Endothelial cell of umbilical vein (primary cell): ENCODE measurements at regions not wholly inside any gene's neighbourhood (a gene's known extent, or its start where the extent isn't known, plus 50 kb on each side); places are given as distances from the start of the nearest gene placed in this dataset.

ENCODE experiments used
- BruUV-seq: library from RNA; stranded (reverse); fragments of 400-500 nt; replicated peaks from 2 replicates; lab custom pipeline; 2021; lab: Mats Ljungman, UMichigan
- CTCF ChIA-PET: fragments of 300-600, 350-600 bp; sonication (Branson Sonifier 250); formaldehyde crosslinking; loops from one replicate; lab custom pipeline; 2021; ENCODE audit warnings: antibody characterized with exemption, inconsistent platforms; lab: Charles Lee
- POLR2A ChIA-PET: fragments of 300-600, 350-600 bp; sonication (Branson Sonifier 250); formaldehyde crosslinking; loops from one replicate; lab custom pipeline; 2021; ENCODE audit warnings: antibody characterized with exemption, inconsistent platforms; lab: Charles Lee
- DNase-seq: peaks from one replicate; pipeline ENCODE4 v3.0.0-alpha.2; 2011; ENCODE audit warnings: low read depth, low spot score
- FAIRE-seq: peaks from 2 replicates; lab custom pipeline; 2011; peaks lifted over from hg19 to GRCh38; lab: Jason Lieb, UNC
- H2AFZ ChIP-seq: 2 replicates; pipeline ENCODE4 v1.6.0; 2012; ENCODE audit warnings: low read depth, low read length, control low read depth, inconsistent platforms
- H3K27ac ChIP-seq: 2 replicates; pipeline ENCODE4 v1.5.1; 2011; ENCODE audit warnings: low read depth, mild to moderate bottlenecking, control low read depth, low read length, moderate library complexity; ENCODE audit not compliant: insufficient read depth
- H3K27me3 ChIP-seq, 2 experiments: 2 replicates each; pipeline versions ENCODE4 v1.6.0 to v1.6.1; 2011; ENCODE audit warnings: low read length in 2 of 2, mixed read lengths in 1 of 2; ENCODE audit not compliant: control insufficient read depth in 2 of 2, insufficient read depth in 2 of 2
- H3K36me3 ChIP-seq, 2 experiments: 2 replicates in 1 of 2; 3 replicates in 1 of 2; pipeline ENCODE4 v1.5.1; 2011; ENCODE audit warnings: low read length in 2 of 2, mild to moderate bottlenecking in 1 of 2, moderate library complexity in 1 of 2; ENCODE audit not compliant: control insufficient read depth in 2 of 2, insufficient read depth in 2 of 2; ENCODE audit errors: extremely low read depth in 1 of 2
- H3K4me1 ChIP-seq: 3 replicates; pipeline ENCODE4 v1.5.1; 2011; ENCODE audit warnings: mild to moderate bottlenecking, low read length; ENCODE audit not compliant: control insufficient read depth, insufficient read depth; ENCODE audit errors: extremely low read depth
- H3K4me2 ChIP-seq: 2 replicates; pipeline ENCODE4 v1.6.1; 2011; ENCODE audit warnings: low read length, control low read depth, mixed read lengths; ENCODE audit not compliant: insufficient read depth
- H3K4me3 ChIP-seq, 3 experiments: fragments of 200-600 bp in 1 of 3; sonication (generic), shearing (Covaris generic) in 1 of 3; replicated peaks in 1 of 3; 2 replicates each; pipeline ENCODE4 v1.5.1; 2011 to 2016; ENCODE audit warnings: control low read depth in 3 of 3, low read length in 3 of 3, mild to moderate bottlenecking in 2 of 3, inconsistent platforms in 1 of 3, low read depth in 1 of 3, moderate library complexity in 1 of 3; ENCODE audit not compliant: insufficient read depth in 1 of 3
- H3K79me2 ChIP-seq: 2 replicates; pipeline ENCODE4 v1.6.0; 2012; ENCODE audit warnings: low read length, inconsistent platforms; ENCODE audit not compliant: control insufficient read depth, insufficient read depth
- H3K9ac ChIP-seq: replicated peaks from 2 replicates; pipeline ENCODE3; 2011; ENCODE audit warnings: low read length, control low read depth; ENCODE audit not compliant: insufficient read depth; ENCODE audit errors: extremely low read depth
- H3K9me1 ChIP-seq: replicated peaks from 3 replicates; pipeline ENCODE4 v1.6.0; 2011; ENCODE audit warnings: mild to moderate bottlenecking, low read length; ENCODE audit not compliant: control insufficient read depth, insufficient read depth; ENCODE audit errors: extremely low read depth
- H3K9me3 ChIP-seq: replicated peaks from 2 replicates; pipeline ENCODE4 v1.5.1; 2012; ENCODE audit warnings: low read length, inconsistent platforms; ENCODE audit not compliant: control insufficient read depth, insufficient read depth
- H4K20me1 ChIP-seq: replicated peaks from 2 replicates; pipeline ENCODE3; 2011; ENCODE audit warnings: mild to moderate bottlenecking, low read length; ENCODE audit not compliant: control insufficient read depth, insufficient read depth; ENCODE audit errors: extremely low read depth
- CTCF ChIP-seq, 2 donors: IDR thresholded peaks; 1 replicate in 1 of 2; 2 replicates in 1 of 2; pipeline ENCODE4 v1.5.1; 2011; ENCODE audit warnings: low read length in 2 of 2, mild to moderate bottlenecking in 2 of 2, moderate library complexity in 2 of 2, control low read depth in 1 of 2, inconsistent platforms in 1 of 2, low read depth in 1 of 2; ENCODE audit not compliant: insufficient read depth in 1 of 2; ENCODE audit errors: extremely low read depth in 1 of 2
- EZH2 ChIP-seq: IDR thresholded peaks from 2 replicates; pipeline ENCODE4 v1.6.1; 2012; ENCODE audit warnings: borderline replicate concordance, low read depth, mild to moderate bottlenecking, moderate library complexity, low read length, inconsistent platforms; ENCODE audit not compliant: severe bottlenecking
- FOS ChIP-seq: IDR thresholded peaks from 2 replicates; pipeline ENCODE4 v1.6.1; 2011; ENCODE audit warnings: mild to moderate bottlenecking, low read length, moderate library complexity, borderline replicate concordance; ENCODE audit not compliant: insufficient read depth
- GATA2 ChIP-seq: IDR thresholded peaks from 2 replicates; pipeline ENCODE4 v1.7.0; 2011; ENCODE audit warnings: low read depth, mild to moderate bottlenecking, moderate library complexity, mixed read lengths, low read length; ENCODE audit not compliant: insufficient read length, insufficient read depth
- JUN ChIP-seq: IDR thresholded peaks from 2 replicates; pipeline ENCODE4 v1.6.1; 2011; ENCODE audit warnings: borderline replicate concordance, low read depth; ENCODE audit not compliant: insufficient read length, insufficient read depth
- MAX ChIP-seq: IDR thresholded peaks from 2 replicates; pipeline ENCODE4 v1.6.1; 2011; ENCODE audit not compliant: insufficient read depth, insufficient read length
- MYC ChIP-seq: IDR thresholded peaks from one replicate; pipeline ENCODE4 v1.6.1; 2011; ENCODE audit warnings: mild to moderate bottlenecking, low read depth, low read length
- POLR2A ChIP-seq: IDR thresholded peaks from 2 replicates; pipeline ENCODE4 v1.6.1; 2012; ENCODE audit warnings: low read depth, mild to moderate bottlenecking, control low read depth, low read length
- POLR2AphosphoS5 ChIP-seq: IDR thresholded peaks from 2 replicates; pipeline ENCODE4 v1.6.1; 2012; ENCODE audit warnings: low read depth, mild to moderate bottlenecking, control low read depth, low read length, moderate library complexity; ENCODE audit not compliant: insufficient read depth
- dilution Hi-C: fragments of 300-500 bp; cut with MboI; formaldehyde crosslinking; loops from one replicate; pipeline ENCODE4 v1.15.0; 2019; ENCODE audit warnings: low sequenced_read_pairs; ENCODE audit not compliant: extremely low pct_ligation_motif_present
- intact Hi-C: fragments of 100-400 bp; cut with micrococcal nuclease; formaldehyde crosslinking; loops from one replicate; pipeline ENCODE4 v1.10.0; 2022

- DNase-seq (no peak), FAIRE-seq (no peak)
- no peaks in the 10 kb centered on the region for H3K4me1 ChIP-seq
- intact Hi-C loops (no loop called here), dilution Hi-C loops (no loop called here)
- no peak overlapping the region for H3K4me2 ChIP-seq
- H2AFZ ChIP-seq = no peak overlapping the region
- no peak overlapping the region for H3K4me3 ChIP-seq
- no peaks in the 10 kb centered on the region for H3K27me3 ChIP-seq
- no peak overlapping the region for H3K9ac ChIP-seq
- no peaks in the 10 kb centered on the region for H3K9me3 ChIP-seq
- H3K9me1 ChIP-seq = no peaks in the 10 kb centered on the region
- CTCF ChIA-PET = no interaction called here
- TF ChIP-seq POLR2A = no peak
- TF ChIP-seq MAX = no peak
- no peak for TF ChIP-seq EZH2
- no peak for TF ChIP-seq MYC
- no peak for TF ChIP-seq CTCF (IDR thresholded peaks at IDR 0.05; ENCODE audit: extremely low read depth in 1 of 2, insufficient read depth in 1 of 2, low read depth in 1 of 2, low read length in 2 of 2)
- no peak for TF ChIP-seq GATA2
- TF ChIP-seq POLR2AphosphoS5 = no peak
- no peak for TF ChIP-seq JUN
- no peak for TF ChIP-seq FOS
- H4K20me1 ChIP-seq = no peaks in the 10 kb centered on the region
- H3K79me2 ChIP-seq = no peaks in the 10 kb centered on the region
- no peaks in the 10 kb centered on the region for H3K36me3 ChIP-seq
- BruUV-seq = no TSS peak
- POLR2A ChIA-PET = no interaction called here
- H3K27ac ChIP-seq = no peak overlapping the region
These were observed 138.5 kb upstream of the IQSEC1 start for GRCh38 chr3:13211605-13212210.
